NCI-H774 (cell line): ENCODE measurements at regions not wholly inside any gene's neighbourhood (a gene's known extent, or its start where the extent isn't known, plus 50 kb on each side); places are given as distances from the start of the nearest gene placed in this dataset.
"Not testable (repeated sequence)": the region's sequence is repeated elsewhere in the genome, so short reads cannot be mapped to it uniquely, and the experiment has no call there.

Experiments used
- DNase-seq: peaks from one replicate; lab custom pipeline; 2025; lab: John Stamatoyannopoulos, UW

DNA sequence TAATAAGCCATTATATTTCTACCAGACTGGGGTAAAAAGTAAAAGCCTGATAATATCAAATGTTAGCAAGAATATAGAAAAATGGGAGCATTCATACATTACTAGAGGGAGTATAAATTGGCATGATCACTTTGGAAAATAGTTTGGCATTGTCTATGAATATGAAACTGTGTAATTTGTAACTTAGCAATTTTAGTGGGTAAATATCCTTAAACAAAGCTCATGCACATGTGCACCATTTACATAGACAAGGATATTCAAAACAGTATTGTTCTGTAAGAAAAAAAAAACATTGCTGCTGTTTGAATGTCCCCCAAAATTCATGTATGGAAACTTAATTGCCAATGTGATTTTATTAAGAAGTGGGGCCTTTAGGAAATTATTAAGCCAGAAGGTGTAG lies 166.4 kb upstream of the SLC27A6 start:
- DNase-seq: no peak

DNA sequence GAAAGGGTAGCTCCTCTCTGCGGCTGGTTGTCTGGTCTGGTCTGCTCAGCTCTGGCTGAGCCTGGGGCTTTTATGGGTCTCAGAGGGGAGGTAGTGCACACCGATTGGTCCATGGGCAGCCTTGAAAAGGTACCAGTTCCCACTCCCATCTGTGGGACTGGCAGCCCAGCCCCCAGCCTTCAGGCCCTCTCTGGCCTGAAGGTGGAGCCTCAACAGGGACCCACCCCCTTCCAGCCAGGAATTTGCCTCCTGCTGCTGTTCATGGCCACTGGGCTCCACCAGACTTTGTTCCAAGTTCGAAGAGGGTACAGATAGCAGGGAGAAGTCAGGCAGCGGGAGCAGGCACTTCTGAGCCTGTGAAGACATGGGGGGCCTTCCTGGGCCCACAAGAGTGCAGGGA lies 165.3 kb upstream of the SLC27A6 start:
- no peak for DNase-seq

DNA sequence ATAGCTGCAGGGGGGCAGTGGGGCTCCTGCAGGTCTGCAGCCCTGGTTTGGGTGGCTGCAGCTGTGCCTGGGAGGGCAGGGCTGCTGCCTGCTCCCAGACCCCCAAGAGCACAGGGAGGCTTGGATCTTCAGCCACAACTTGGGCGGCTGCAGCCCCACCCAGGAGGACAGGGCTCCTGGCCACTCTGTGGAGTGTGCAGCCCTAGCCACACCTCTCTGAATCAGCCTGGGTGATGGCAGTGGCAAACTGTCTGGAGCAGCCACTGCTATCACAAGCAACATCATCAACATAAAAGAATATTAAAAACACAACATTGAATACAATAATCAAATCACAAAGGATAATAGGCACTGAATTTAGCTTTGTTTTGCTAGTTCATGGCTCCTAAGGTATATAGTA lies 164.9 kb upstream of the SLC27A6 start:
- DNase-seq: no peak

DNA sequence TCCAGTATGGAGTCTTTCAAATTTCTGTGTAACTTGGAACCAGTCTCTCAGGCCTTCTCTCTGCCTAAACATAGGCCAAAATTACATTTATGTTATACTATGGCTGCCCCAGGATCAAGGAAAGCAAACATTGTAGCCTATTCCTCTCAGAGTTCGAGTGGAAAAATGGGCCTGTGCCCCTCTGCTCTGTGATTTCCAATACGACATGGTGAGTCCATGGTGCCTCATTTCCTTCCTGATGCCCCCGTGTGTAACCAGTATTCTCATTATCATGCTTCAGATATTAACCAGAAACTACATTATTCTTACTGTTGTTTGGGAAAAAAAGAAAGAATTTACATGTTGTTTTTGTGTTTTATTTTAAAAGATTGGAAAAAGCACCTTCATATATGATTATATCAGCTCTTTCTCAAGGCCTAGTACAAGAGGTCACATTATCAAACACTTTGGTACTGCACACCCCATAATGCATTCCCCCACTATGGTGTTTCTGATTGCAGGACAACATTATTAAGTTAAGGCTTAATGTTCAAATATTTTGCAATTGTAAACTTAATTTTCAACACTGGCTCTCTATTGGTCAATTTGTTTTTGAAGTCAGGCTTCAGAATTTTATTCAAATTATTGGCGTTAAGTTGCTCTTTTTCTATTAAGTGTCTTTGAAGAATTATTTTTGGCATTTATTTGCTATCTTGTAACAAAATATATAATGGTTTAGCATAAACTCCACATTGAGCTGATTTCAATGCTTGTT lies 151.8 kb upstream of the SLC27A6 start:
- DNase-seq: no peak

DNA sequence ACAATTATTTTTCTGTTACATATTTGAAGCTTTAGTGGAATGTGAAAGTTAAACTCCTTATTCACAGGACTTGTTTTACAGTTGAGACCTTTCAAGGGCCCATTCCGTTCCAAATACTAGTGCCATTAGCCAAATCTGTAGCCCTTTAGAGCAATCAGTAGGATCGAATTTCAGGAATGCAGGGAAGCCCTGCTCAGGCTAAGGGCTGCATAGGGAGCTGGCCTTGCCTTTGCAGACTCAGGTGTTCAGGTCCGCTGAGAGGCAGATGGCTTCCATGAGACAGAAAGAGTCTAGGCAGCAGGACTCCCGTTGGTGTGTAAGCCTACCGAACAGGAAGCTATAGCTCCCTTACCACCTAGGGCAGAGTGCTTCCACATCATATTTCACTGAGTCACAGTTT lies 150.1 kb upstream of the SLC27A6 start:
- DNase-seq: no peak

DNA sequence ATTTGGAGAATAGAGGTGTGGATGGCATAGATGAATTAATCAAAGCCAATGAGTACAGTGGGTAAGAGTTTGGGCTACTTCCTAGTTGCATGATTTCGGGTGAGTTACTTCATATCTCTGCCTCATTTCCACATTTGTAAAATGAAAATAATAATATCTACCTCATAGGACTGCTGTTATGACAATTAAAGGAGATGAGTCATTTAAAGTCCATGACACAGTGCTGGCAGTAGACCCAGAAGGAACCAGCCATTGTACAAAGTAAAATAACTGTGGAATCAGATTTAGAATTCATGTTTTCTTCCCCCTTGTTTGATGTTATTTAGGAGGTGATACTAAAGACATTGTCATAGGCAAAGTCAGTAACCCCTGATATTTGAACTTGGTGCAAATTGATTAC lies 139.5 kb upstream of the SLC27A6 start:
- no peak for DNase-seq

DNA sequence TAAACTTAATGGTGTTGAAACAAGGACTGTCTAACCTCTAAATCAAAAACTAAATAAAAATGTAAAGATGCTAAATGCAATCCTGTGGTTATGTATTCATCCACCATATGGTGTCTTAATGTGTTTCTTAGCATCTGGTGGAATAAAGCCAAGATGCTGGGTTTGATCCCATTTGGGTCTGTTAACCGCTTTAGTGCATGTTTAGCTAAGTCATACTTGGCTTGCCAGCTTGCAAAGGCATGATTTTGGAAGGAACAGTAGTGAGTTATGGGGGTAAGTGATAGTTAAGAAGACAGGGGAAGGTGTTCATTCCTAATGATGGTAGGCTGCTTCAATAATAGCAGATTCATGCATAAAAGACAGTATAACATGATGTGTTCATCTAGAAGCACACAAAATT lies 139.0 kb upstream of the SLC27A6 start:
- no peak for DNase-seq

DNA sequence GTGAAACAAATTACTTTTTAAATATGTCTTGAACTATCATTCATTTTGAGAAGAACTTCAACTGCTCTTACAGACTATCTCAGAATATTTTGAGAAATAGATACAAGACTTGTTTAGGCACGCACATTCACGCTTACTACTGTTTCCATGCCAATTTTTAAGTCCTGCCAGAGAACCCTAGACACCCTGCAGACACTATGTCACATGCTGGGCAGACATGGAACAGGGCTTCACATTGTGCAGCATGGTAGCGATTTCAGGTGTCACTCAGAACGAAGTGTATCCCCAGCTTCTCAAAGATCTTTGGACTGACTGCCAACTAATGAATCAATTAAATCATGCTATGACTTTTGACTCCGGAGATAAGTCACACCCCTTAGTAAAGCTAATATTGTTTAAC lies 128.7 kb upstream of the SLC27A6 start:
- DNase-seq: no peak

DNA sequence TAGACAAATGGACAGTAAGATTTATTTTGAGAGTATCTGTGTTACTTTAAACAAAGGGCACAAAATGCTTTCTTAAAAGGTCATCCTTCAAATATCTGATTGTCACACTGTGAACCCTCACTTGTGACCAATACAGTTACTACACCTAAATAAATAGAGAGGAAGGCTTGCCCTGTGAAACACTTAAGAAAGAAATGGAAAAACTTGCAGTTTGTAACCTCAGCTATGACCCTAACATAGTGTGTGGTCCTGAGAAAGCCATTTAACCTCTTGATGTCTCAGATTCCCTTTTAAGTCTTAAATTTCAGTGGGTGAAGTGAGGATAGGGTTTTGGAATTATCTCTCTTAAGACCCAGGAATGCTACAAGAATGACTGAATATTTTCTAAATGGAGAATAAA lies 126.7 kb upstream of the SLC27A6 start:
- DNase-seq: no peak

DNA sequence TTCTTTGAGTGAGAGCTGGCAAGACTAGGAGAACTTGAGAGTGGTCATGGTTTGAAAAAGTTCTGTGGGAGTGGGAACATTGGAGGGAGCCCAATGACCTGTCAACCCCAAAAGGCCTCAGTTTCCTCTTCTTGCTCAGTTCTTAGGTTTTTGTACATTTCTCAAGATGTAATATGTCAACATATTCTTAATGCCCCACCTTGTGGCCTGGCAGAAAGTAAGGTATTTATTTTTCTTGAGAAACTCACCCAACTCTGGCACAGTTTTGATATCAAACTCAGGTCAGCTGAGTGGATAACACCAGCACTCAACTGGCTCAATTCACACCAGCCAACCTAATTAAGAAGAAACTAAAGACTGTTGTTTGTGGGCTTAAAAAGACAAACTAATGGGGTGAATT lies 123.0 kb upstream of the SLC27A6 start:
- DNase-seq: no peak

DNA sequence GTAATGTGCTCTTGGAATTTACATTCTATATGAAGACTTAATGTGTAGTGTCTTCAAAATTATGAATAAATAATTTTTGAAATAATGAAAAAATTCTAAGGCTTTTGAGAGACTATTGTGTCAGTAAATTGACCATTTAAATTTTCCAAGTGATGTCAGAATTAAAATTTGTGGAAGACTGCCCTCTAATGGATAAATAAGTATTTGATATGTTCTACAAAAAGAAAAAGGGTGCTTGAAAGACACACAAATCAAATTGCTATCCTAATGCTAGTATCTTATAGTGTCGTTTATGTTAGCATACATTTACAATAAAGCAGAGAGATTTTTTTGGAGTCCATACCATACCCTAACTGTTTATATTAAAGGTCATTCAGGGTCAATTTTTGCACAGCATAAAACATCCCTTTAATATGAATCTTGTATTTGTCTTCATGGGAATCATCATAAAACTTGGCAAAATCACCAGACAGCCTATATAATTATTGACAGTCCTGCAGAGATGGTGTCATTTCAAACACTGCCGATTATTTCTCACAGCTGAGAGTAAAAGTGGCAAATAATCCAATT lies 120.8 kb upstream of the SLC27A6 start:
- DNase-seq: peak; percentile 2

DNA sequence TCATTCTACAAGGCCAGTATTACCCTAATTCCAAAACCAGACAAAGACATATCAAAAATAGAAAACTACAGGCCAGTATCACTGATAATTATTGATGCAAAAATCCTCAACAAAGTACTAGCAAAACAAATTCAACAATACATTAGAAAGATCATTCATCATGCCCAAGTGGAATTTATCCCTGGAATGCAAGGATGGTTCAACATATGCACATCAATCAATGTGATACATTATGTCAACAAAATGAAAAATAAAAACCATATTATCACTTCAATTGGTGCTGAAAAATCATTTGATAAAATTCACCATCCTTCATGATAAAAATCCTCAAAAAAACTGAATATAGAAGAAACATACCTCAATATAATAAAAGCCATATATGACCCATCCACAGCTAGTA lies 115.2 kb upstream of the SLC27A6 start:
- no peak for DNase-seq

DNA sequence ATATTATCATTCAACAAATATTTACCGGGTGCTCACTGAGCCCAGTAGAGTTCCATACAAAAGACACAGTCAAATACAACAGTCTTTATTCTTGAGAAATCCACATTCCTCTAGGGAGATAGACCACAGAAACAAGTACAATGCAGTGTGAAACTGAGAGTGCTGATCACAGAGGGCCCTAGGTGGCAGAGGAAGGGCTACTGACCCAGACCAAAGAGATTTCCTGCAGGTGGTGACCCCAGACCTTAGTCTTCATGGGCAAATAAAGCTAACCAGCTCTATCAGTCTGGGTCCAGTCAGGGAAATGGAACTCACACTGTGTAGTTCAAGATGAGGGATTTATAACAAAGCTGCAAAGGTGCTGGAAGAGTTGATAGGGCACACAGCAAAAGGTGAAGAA lies 110.4 kb upstream of the SLC27A6 start:
- no peak for DNase-seq

DNA sequence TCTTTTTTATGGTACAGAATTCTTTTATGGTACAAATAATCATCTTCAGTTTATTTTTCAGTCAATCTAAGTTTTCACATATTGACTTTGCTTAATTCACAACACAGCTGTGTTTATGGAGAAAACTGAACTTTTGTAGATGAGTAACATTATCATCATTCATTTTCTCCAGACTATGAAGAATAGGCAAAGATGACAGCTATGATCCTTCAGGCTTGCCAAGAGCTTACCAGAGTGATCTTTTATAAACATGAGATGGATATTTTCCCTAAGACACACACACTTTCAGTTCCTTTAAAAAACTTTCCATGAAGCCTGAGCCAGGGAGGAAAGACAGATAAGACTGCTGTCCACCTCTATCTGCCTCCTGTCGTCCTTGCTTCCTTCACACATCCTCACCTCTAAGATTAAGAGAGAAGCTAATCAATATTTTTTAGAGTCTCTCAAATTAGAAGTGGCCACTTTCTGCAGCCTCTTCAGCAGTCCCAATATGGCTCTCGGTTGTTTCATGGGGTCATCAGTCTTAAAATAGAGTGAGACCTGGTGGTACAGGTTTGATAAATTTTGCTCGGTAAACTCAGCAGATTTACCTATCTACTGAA lies 108.1 kb upstream of the SLC27A6 start:
- DNase-seq: no peak

DNA sequence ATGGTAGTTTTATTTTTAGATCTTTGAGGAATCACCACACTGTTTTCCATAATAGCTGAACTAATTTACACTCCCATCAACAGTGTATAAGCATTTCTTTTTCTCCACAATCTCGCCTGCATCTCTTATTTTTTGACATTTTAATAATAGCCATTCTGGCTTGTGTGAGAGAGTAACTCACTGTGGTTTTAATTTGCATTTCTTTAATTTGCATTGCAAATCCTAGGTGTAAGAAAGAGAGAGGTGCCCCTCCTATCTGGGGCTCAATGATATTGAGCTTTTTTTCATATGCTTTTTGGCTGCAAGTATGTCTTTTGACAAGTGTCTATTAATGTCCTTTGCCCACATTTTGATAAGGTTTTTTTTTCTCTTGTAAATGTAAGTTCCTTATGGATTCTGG lies 106.3 kb upstream of the SLC27A6 start:
- DNase-seq: no peak

DNA sequence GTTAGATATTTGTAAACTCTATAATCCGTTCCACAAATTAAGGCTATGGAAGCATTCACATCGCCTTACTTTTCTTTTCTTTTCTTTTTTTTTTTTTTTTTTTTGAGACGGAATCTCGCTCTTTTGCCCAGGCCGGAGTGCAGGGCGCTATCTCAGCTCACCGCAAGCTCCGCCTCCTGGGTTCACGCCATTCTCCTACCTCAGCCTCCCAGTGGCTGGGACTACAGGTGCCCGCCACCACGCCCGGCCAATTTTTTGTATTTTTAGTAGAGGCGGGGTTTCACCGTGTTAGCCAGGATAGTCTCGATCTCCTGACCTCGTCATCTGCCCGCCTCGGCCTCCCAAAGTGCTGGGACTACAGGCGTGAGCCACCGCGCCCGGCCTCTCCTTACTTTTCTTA lies 104.1 kb upstream of the SLC27A6 start:
- not testable (repeated sequence) for DNase-seq

DNA sequence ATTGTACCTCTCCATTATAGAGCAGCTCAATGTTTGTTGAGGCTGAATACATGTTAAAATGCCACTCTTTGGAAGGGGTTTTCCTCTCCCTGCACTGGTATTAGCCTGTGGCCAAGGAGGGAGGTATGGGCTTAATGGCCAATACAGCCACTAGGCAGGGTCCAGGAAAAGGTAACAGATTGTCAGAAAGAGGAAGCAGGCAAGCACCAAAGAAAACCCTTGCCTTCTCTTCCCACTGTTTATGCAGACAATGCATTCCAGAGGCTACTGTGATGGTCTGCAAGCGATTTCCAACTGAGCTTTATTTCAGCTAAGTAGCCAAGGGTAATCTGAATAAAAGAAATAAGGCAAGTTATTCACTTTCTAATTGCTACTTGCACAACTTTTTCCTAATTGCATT lies 95.3 kb upstream of the SLC27A6 start:
- no peak for DNase-seq

DNA sequence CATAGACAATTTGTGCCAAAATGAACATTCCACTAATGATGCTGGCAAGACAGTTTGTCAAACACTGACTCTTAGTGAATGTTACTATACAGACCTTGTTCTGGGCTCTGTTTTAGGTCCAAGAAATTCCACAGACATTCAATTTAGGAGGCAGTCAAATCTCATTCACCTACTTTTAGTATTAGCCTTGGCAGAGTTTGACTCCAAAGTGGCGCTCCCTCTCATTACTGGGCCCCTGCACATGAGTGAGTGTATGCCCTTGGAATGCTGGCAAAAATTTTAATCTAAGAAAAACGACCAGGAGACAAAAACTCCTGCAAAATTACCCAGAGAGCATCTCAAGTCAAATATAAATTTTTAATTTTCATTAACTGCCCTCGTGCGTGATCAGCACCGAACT lies 94.9 kb upstream of the SLC27A6 start:
- DNase-seq: no peak

DNA sequence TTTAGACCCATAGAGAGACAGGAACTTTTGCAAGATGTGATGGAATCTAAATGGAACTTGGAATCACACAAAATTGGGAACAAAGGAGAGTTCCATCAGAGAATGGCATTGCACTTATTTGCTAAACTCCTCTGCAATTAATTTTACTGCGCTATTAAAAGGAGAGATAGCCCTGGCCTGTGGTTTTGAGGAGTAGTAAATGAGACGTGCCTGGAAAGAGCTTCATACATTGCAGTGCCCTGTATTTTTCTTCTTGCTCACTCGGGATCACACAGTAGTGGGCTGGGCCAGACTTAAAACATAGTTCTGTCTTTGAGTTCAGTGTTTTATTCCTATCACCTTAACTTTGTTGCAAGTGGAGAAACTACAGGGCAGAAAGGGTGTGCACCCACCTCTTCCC lies 94.4 kb upstream of the SLC27A6 start:
- DNase-seq: no peak

DNA sequence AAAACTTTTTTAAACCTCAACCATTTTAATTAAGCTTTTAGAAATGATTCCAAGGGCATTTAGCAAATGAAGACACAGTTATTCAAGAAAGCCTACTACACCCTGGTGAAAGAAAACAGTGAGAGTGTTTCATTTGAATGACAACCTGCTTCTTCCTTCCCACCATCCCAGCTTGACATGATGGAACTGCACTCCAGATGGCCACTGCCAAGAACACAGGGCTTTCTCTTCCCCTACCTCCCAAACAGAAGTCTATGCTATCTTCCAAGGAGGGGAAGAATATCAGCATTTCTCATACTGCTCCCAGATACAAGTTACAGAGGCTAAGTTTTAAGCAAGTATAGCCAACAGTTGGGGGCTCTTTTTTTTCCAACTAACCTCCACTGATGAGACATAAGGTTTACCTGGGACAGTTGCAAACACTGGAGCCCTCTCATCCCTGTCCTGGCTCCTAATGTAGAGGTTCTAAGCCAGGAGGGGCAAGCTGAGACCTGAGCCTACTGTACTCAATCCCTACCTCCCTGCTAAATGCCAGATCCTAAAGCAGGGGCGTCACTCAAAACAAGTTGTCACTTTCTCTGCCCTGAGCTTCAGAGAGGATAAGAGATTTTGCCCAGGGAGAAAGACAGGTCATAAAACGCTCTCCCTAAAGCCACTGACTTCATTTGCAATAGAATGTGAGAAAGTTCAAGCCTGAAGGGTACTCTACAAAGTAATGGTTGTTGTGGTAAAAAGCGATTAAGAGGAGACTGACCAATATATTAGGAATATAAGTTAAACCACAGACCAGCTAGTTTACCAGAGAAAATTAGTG lies 88.5 kb upstream of the SLC27A6 start:
- DNase-seq: no peak

DNA sequence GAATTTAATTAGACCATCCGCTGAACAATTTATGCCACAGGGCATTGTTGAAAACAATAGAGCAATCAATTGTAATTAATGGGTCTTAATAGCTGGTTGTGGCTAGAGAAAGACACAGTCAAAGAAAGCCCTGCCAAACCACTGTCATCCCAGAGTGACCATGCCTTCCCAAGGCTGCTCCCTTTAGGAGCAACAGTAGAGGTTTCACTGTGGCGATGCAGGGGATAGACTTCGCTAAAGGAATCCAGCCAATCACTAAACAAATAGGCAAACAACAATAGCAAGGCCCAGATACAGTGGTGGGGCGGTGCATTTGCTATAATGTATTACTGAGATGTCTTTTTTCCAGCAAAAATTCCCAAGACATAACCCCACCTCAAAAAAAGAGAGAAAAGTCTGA lies 87.8 kb upstream of the SLC27A6 start:
- DNase-seq: no peak

DNA sequence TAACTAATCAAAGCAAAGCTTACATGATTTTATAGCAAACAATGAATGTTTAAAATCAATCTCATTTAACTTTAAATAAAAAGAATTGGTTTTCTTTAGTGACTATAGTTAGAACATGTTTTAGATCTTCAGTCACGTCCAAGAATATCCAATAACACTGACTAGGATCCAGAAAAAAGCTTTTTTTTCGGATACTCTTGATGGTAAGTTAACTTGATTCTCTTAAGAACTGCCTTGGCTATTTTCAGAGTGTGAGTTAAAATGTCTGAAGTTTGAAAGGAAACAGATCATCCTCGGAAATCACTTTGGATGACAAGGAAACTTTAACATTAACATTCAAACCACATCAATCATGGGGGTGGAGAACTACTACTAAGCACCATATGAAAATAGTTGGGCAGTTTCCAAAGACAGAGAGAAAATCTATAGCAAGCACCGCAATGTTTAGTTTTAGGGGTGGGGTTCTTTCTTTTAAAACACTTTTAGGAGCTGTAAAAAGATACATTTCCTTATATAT lies 83.7 kb upstream of the SLC27A6 start:
- DNase-seq: no peak
